ENCODE measurements at regions not wholly inside any gene's neighbourhood (a gene's known extent, or its start where the extent isn't known, plus 50 kb on each side); places are given as distances from the start of the nearest gene placed in this dataset.

DNA sequence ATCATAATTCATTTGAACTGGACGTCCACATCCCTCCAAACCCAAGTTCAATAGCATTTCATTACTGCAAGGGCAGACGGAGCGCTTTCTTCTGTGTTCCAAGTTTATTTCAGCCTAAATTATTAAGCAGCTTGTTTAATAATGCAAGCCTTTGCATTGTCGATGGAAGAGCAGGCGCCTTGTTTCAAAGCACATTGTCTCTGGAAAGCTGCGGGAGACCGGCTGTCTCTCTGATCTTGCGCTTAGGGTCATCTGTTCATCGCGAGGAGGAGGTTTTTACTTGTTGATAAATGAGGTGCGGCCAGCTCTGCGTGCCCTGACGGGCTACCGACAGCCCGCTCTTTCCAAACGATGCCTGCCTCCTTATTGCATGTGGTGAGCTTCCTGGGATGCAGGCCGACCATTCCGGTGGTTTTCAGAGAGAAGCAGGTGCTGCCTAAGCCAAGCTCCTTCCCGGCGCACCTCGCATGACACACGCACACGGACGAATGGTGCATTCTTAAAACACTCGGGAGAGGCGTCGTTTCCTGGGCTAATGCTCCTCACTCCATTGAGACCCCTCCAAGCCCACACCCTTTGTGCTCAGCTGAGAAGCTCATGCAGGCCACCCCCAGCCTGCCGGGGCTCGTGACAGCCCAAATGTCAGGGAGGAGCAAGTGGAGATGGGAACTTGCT lies 456.9 kb downstream of the BRD1 start:
- Histone ChIP-seq H3K9me3 (ENCODE audit: control insufficient read depth in 2 of 2, low read length in 2 of 2) (no peaks in the 10 kb centered on the region), H3K27ac (ENCODE audit: low read depth in 2 of 2, low read length in 2 of 2) (no peak overlapping the region), H3K4me3 (ENCODE audit: low read length in 2 of 2) (no peak overlapping the region), H3K36me3 (ENCODE audit: control insufficient read depth in 2 of 2, insufficient read depth in 2 of 2, low read length in 2 of 2) (no peaks in the 10 kb centered on the region), H3K9ac (ENCODE audit: low read depth in 1 of 2, low read length in 2 of 2) (no peak overlapping the region), H3K27me3 (ENCODE audit: control insufficient read depth in 2 of 2, insufficient read depth in 2 of 2, low read length in 2 of 2) (no peaks in the 10 kb centered on the region), H3K4me1 (ENCODE audit: control insufficient read depth in 2 of 2, insufficient read depth in 2 of 2, low read length in 2 of 2) (no peaks in the 10 kb centered on the region)

DNA sequence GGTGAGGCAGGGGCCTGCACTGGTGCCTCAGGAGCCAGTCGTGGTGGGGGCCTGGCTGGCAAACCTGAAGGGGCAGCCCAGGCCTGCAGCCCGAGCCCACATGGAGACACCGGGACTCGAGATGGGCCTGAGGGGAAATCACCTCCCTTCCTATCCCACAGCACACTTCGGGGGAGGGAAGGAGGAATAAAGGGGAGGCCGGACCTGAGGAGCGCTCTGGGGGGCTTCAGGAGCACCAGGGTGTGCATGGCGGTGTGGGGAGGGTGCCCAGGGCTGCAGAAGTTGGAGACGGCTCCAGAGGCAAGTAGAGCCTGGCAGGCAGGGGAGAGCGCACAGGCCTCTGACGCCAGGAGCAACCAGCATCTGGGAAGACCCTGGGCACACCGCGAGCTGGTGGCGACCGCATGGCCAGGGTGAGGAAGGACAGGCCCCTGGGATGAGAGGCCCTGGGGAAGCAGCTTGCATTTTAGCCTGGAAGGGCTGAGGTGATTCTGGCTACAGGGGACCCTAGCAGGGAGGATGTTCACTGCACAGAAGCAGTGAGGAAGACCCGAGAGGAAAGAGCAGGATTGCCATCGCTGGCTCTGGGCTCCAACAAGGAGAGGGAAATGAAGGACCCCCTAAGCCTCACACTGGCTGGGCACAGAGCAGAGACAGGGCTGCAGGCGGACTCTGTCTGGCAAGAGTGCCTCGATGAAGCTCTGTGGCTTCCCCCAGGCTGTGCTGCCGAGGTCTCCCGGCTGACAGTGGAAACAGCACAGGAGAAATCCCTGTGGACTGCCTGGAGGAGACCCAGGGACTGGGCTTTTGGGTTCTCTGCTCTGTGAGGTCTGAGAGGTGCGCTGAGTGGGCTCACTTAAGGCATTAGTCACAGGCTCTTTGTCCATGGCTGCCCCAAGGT lies 457.7 kb downstream of the BRD1 start:
- Histone ChIP-seq H3K4me1 (ENCODE audit: control insufficient read depth in 2 of 2, insufficient read depth in 2 of 2, low read length in 2 of 2) (no peaks in the 10 kb centered on the region), H3K27ac (ENCODE audit: low read depth in 2 of 2, low read length in 2 of 2) (no peak overlapping the region), H3K4me3 (ENCODE audit: low read length in 2 of 2) (no peak overlapping the region), H3K36me3 (ENCODE audit: control insufficient read depth in 2 of 2, insufficient read depth in 2 of 2, low read length in 2 of 2) (no peaks in the 10 kb centered on the region), H3K9ac (ENCODE audit: low read depth in 1 of 2, low read length in 2 of 2) (no peak overlapping the region), H3K27me3 (ENCODE audit: control insufficient read depth in 2 of 2, insufficient read depth in 2 of 2, low read length in 2 of 2) (no peaks in the 10 kb centered on the region), H3K9me3 (ENCODE audit: control insufficient read depth in 2 of 2, low read length in 2 of 2) (no peaks in the 10 kb centered on the region)

DNA sequence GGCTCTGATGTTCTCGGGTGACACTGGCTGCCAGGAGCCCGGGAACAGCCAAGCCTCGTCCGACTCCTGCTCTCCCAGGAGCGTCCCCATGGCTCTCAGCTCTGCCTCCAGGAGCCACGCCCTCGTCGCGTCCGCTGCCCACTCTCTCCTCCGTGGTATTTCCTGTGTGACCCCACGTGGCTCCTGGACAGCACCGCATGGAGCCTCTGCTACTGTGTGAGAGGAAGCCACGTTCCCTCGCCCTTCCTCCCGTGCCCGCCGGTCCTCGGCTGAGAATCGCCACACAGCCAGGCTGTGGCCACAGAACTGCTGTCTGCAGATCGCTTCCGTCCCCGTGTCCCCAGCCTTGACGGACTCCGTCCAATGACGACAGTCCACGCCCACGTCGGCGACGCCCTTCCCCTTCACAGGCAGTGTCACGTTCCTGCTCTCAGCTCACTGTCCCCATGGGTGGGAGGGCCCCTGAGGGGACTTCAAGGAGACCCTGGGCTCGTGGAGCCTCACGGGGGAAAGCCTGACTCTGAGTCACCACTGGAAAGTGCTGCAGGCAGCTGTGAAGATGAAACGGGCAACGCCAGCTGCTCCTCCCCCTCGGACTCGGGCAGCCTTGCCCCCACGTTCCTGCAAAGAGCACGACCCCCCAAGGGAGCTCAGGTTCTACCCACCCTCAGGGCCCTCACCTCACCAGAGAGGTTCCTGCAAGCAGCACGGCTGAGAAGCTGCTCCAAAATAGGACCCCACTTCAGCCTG lies 458.5 kb downstream of the BRD1 start:
- Histone ChIP-seq H3K27me3 (ENCODE audit: control insufficient read depth in 2 of 2, insufficient read depth in 2 of 2, low read length in 2 of 2) (no peaks in the 10 kb centered on the region), H3K4me1 (ENCODE audit: control insufficient read depth in 2 of 2, insufficient read depth in 2 of 2, low read length in 2 of 2) (no peaks in the 10 kb centered on the region), H3K36me3 (ENCODE audit: control insufficient read depth in 2 of 2, insufficient read depth in 2 of 2, low read length in 2 of 2) (no peaks in the 10 kb centered on the region), H3K9me3 (ENCODE audit: control insufficient read depth in 2 of 2, low read length in 2 of 2) (no peaks in the 10 kb centered on the region), H3K27ac (ENCODE audit: low read depth in 2 of 2, low read length in 2 of 2) (no peak overlapping the region), H3K9ac (ENCODE audit: low read depth in 1 of 2, low read length in 2 of 2) (no peak overlapping the region), H3K4me3 (ENCODE audit: low read length in 2 of 2) (no peak overlapping the region)

DNA sequence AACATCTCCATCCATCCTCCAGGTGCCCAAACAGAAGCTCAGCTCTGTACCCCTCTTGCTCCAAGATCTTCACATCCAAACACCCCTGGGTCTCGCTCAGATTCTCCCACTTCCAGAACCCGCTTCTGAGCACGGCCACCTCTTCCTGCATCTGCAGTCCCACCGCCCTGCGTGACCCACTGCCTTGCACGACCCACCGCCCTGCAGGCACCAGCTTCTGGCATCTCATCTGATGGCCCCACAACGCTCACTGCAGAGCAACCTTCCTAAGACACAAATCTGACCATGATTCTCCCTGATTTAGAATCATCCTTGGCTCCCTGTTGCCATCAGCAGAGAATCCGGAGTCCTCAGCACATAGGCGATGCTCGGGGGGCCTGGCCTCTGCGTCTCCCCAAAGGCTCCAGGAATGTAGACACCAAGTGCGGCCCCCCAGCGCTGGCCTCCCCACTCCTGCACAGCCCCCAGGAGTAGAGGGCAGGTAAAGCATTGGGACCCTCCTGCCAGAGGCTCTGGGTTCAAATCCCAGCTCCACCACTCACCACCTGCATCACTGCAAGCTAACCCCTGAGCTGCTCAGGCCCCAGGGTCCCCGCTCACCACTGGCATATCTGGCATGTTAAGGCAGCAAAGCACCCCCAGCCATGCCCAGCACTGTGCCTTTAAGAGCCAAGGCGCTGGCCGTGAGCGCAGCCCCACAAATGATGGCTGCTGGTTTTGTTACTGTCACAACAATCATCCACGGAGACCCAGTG lies 459.3 kb downstream of the BRD1 start:
- Histone ChIP-seq H3K27ac (ENCODE audit: low read depth in 2 of 2, low read length in 2 of 2) (no peak overlapping the region), H3K4me1 (ENCODE audit: control insufficient read depth in 2 of 2, insufficient read depth in 2 of 2, low read length in 2 of 2) (no peaks in the 10 kb centered on the region), H3K4me3 (ENCODE audit: low read length in 2 of 2) (no peak overlapping the region), H3K9ac (ENCODE audit: low read depth in 1 of 2, low read length in 2 of 2) (no peak overlapping the region), H3K27me3 (ENCODE audit: control insufficient read depth in 2 of 2, insufficient read depth in 2 of 2, low read length in 2 of 2) (no peaks in the 10 kb centered on the region), H3K9me3 (ENCODE audit: control insufficient read depth in 2 of 2, low read length in 2 of 2) (no peaks in the 10 kb centered on the region), H3K36me3 (ENCODE audit: control insufficient read depth in 2 of 2, insufficient read depth in 2 of 2, low read length in 2 of 2) (no peaks in the 10 kb centered on the region)

DNA sequence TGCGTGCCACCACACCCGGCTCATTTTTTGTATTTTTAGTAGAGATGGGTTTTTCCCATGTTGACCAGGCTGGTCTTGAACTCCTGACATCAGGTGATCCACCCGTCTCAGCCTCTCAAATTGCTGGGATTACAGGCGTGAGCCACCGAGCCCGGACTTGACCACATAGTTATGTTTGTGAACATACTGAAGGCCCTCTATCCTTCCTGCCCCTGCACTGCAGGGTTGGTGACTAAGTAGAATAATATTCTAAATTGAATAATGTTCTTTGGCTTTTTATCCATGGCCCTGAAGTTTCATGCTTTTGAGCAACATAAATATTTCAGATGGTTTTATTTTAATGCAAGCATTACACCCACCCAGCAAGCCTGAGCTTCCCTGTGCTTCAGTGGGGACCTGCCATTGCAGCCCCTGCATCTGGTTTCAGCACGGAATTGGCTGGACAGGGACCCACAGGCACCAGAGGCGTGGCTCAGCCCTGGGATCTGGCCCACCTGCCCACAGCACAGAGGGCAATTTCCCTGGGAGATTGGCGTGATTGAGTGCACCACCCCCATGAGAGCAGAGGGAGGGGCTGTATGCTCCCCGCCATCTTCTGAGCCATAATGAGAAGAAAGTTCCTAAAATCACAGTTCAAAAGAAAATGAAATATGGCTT lies 460.5 kb downstream of the BRD1 start:
- Histone ChIP-seq H3K27me3 (ENCODE audit: control insufficient read depth in 2 of 2, insufficient read depth in 2 of 2, low read length in 2 of 2) (no peaks in the 10 kb centered on the region), H3K4me3 (ENCODE audit: low read length in 2 of 2) (no peak overlapping the region), H3K27ac (ENCODE audit: low read depth in 2 of 2, low read length in 2 of 2) (no peak overlapping the region), H3K9me3 (ENCODE audit: control insufficient read depth in 2 of 2, low read length in 2 of 2) (no peaks in the 10 kb centered on the region), H3K36me3 (ENCODE audit: control insufficient read depth in 2 of 2, insufficient read depth in 2 of 2, low read length in 2 of 2) (no peaks in the 10 kb centered on the region), H3K9ac (ENCODE audit: low read depth in 1 of 2, low read length in 2 of 2) (no peak overlapping the region), H3K4me1 (ENCODE audit: control insufficient read depth in 2 of 2, insufficient read depth in 2 of 2, low read length in 2 of 2) (no peaks in the 10 kb centered on the region)

DNA sequence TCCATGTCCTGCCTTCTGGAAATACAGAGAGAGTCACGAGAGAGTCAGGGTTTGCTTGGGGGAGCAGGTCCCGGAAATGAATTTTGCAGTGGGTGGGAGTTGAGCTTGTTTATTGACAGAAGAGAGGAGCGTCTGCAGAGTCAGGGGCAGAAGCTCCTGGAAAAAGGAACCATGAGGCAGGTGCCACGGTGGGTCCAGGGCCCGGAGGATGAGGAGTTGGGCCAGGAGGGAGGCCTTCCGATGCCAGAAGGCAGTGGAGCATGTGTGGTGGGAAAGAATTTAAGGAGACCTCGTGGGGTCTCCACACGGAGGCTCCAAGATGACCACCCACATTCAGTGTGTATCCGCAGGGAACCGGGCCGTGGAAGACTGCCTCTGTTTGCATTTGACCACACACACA lies 461.2 kb downstream of the BRD1 start:
- H3K9ac ChIP-seq (ENCODE audit: low read depth in 1 of 2, low read length in 2 of 2), result no peak overlapping the region
- no peak overlapping the region for H3K4me3 ChIP-seq (ENCODE audit: low read length in 2 of 2)
- H3K27ac ChIP-seq (ENCODE audit: low read depth in 2 of 2, low read length in 2 of 2), result no peak overlapping the region
- no peaks in the 10 kb centered on the region for H3K36me3 ChIP-seq (ENCODE audit: control insufficient read depth in 2 of 2, insufficient read depth in 2 of 2, low read length in 2 of 2)
- H3K9me3 ChIP-seq (ENCODE audit: control insufficient read depth in 2 of 2, low read length in 2 of 2), result no peaks in the 10 kb centered on the region
- H3K27me3 ChIP-seq (ENCODE audit: control insufficient read depth in 2 of 2, insufficient read depth in 2 of 2, low read length in 2 of 2), result no peaks in the 10 kb centered on the region
- H3K4me1 ChIP-seq (ENCODE audit: control insufficient read depth in 2 of 2, insufficient read depth in 2 of 2, low read length in 2 of 2), result no peaks in the 10 kb centered on the region

DNA sequence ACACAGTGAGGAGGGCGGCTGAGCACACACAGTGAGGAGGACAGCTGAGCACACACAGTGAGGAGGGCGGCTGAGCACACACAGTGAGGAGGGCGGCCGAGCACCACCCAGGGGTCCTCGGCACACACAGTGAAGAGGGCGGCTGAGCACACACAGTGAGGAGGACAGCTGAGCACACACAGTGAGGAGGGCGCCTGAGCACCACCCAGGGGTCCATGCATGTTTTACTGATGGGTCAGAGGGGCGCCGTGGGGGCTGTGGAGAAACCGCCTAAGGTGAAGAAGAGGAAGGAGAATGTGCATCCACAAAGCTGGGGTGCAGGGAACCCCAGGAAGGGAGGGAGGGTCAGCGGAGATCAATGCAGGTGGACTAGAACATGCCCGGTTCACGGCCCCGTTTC lies 461.8 kb downstream of the BRD1 start:
- Histone ChIP-seq H3K9me3 (ENCODE audit: control insufficient read depth in 2 of 2, low read length in 2 of 2) (no peaks in the 10 kb centered on the region), H3K27me3 (ENCODE audit: control insufficient read depth in 2 of 2, insufficient read depth in 2 of 2, low read length in 2 of 2) (no peaks in the 10 kb centered on the region), H3K9ac (ENCODE audit: low read depth in 1 of 2, low read length in 2 of 2) (no peak overlapping the region), H3K4me3 (ENCODE audit: low read length in 2 of 2) (no peak overlapping the region), H3K27ac (ENCODE audit: low read depth in 2 of 2, low read length in 2 of 2) (no peak overlapping the region), H3K36me3 (ENCODE audit: control insufficient read depth in 2 of 2, insufficient read depth in 2 of 2, low read length in 2 of 2) (no peaks in the 10 kb centered on the region), H3K4me1 (ENCODE audit: control insufficient read depth in 2 of 2, insufficient read depth in 2 of 2, low read length in 2 of 2) (no peaks in the 10 kb centered on the region)

DNA sequence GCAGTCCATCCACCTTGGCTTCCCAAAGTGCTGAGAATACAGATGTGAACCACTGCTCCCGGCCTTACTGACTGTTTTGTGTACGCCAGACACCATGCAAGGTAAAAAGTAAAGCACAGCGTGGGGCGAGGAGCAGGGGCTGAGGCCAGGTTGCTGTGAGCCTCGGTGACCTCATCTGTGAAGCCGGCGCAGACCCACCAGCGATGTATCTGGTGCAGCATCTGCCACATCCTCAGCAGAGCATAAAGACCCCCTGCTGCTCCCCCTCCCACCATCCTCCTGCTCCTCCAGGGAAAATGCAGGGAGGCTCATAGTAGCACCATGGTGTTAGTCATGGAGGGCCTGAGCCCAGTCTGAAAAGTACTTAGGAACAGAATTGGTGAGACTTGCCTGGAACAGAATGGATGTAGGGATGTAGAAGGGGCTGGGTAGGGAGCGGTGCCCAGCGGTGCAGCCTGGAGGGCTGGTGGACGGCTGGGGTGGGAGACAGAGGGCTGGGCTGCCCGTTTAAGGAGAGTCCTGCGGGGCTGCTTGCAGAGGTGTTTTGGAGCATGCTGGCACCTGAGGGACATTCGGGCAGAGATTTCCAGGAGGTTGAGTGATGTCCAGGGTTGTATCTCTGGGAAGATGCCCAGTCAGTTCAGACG lies 462.4 kb downstream of the BRD1 start:
- Histone ChIP-seq H3K27me3 (ENCODE audit: control insufficient read depth in 2 of 2, insufficient read depth in 2 of 2, low read length in 2 of 2) (no peaks in the 10 kb centered on the region), H3K4me3 (ENCODE audit: low read length in 2 of 2) (no peak overlapping the region), H3K9me3 (ENCODE audit: control insufficient read depth in 2 of 2, low read length in 2 of 2) (no peaks in the 10 kb centered on the region), H3K9ac (ENCODE audit: low read depth in 1 of 2, low read length in 2 of 2) (no peak overlapping the region), H3K4me1 (ENCODE audit: control insufficient read depth in 2 of 2, insufficient read depth in 2 of 2, low read length in 2 of 2) (no peaks in the 10 kb centered on the region), H3K36me3 (ENCODE audit: control insufficient read depth in 2 of 2, insufficient read depth in 2 of 2, low read length in 2 of 2) (no peaks in the 10 kb centered on the region), H3K27ac (ENCODE audit: low read depth in 2 of 2, low read length in 2 of 2) (no peak overlapping the region)

DNA sequence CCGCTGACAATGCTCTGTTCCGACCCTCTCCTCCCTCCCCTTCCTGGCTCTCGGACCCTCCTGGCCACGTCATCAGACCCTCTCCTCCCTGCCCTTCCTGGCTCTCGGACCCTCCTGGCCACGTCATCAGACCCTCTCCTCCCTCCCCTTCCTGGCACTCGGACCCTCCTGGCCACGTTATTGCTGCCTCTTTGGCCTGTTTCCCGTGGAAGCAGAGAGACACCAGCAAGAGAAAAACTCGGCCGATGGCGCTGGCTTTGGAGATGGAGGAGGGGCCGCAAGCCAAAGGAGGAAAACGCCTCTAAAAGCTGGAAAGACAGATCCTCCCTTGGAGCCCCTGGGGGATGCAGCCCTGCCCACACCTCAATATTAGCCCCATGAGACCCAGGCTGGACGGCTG lies 463.3 kb downstream of the BRD1 start:
- Histone ChIP-seq H3K27ac (ENCODE audit: low read depth in 2 of 2, low read length in 2 of 2) (no peak overlapping the region), H3K27me3 (ENCODE audit: control insufficient read depth in 2 of 2, insufficient read depth in 2 of 2, low read length in 2 of 2) (no peaks in the 10 kb centered on the region), H3K4me1 (ENCODE audit: control insufficient read depth in 2 of 2, insufficient read depth in 2 of 2, low read length in 2 of 2) (no peaks in the 10 kb centered on the region), H3K36me3 (ENCODE audit: control insufficient read depth in 2 of 2, insufficient read depth in 2 of 2, low read length in 2 of 2) (no peaks in the 10 kb centered on the region), H3K9ac (ENCODE audit: low read depth in 1 of 2, low read length in 2 of 2) (no peak overlapping the region), H3K4me3 (ENCODE audit: low read length in 2 of 2) (no peak overlapping the region), H3K9me3 (ENCODE audit: control insufficient read depth in 2 of 2, low read length in 2 of 2) (no peaks in the 10 kb centered on the region)
